Natural killer cell (primary cell): ENCODE measurements at regions not wholly inside any gene's neighbourhood (a gene's known extent, or its start where the extent isn't known, plus 50 kb on each side); places are given as distances from the start of the nearest gene placed in this dataset.

Experiments
- ATAC-seq, 3 donors: fragments of 150-1000 bp in 2 of 3; fragments of 200-7000 bp in 1 of 3; cut with Tn5 transposase; 1 replicate in 1 of 3; 2 replicates in 2 of 3; pipeline ENCODE4 v1.10.0; 2021; ENCODE audit warnings: mild to moderate bottlenecking in 2 of 3, moderate library complexity in 2 of 3
- DNase-seq, 2 donors: peaks; one replicate each; pipeline versions ENCODE4 v3.0.0 to v3.0.0-alpha.2; 2013 to 2021; ENCODE audit warnings: mixed read lengths in 1 of 2
- H3K27ac ChIP-seq: one replicate; pipeline ENCODE4 v1.5.1; 2013; ENCODE audit warnings: mild to moderate bottlenecking, low read length
- H3K27me3 ChIP-seq: one replicate; pipeline ENCODE4 v1.6.1; 2013; ENCODE audit warnings: low read length; ENCODE audit not compliant: control insufficient read depth, insufficient read depth
- H3K36me3 ChIP-seq: one replicate; pipeline ENCODE4 v1.6.1; 2013; ENCODE audit warnings: low read length; ENCODE audit not compliant: control insufficient read depth, insufficient read depth
- H3K4me1 ChIP-seq: one replicate; pipeline ENCODE4 v1.6.1; 2013; ENCODE audit warnings: low read length; ENCODE audit not compliant: control insufficient read depth, insufficient read depth
- H3K4me3 ChIP-seq: one replicate; pipeline ENCODE4 v1.5.1; 2013; ENCODE audit warnings: low read length
- H3K9me3 ChIP-seq: one replicate; pipeline ENCODE4 v1.6.1; 2013; ENCODE audit warnings: low read length; ENCODE audit not compliant: control insufficient read depth, insufficient read depth
- H3K27ac Mint-ChIP-seq, 2 donors: one replicate each; pipeline ENCODE4 v1.8.0; 2022; ENCODE audit warnings: mild to moderate bottlenecking in 2 of 2, mixed read lengths in 2 of 2, moderate library complexity in 1 of 2
- H3K27me3 Mint-ChIP-seq, 2 donors: one replicate each; pipeline ENCODE4 v1.8.0; 2022; ENCODE audit warnings: low read depth in 2 of 2, mixed read lengths in 2 of 2
- H3K36me3 Mint-ChIP-seq: one replicate; pipeline ENCODE4 v1.8.0; 2022; ENCODE audit warnings: mixed read lengths
- H3K4me1 Mint-ChIP-seq, 2 donors: one replicate each; pipeline ENCODE4 v1.8.0; 2022; ENCODE audit warnings: mixed read lengths in 2 of 2
- H3K4me3 Mint-ChIP-seq: one replicate; pipeline ENCODE4 v1.8.0; 2022; ENCODE audit warnings: mild to moderate bottlenecking, moderate library complexity, mixed read lengths
- H3K9me3 Mint-ChIP-seq, 2 donors: one replicate each; pipeline ENCODE4 v1.8.0; 2022; ENCODE audit warnings: mixed read lengths in 2 of 2
- WGBS: methylation state at CpG from one replicate; pipeline ENCODE4 v1.1.7; 2013; ENCODE audit warnings: missing lambda C conversion rate; ENCODE audit not compliant: insufficient coverage; 5-methylcytosine and 5-hydroxymethylcytosine counted together
- intact Hi-C: fragments of 100-400 bp; cut with micrococcal nuclease; formaldehyde crosslinking; loops from one replicate; pipeline ENCODE4 v1.14.2; 2022
- TF ChIP-seq, protein P1 (sequence below): fragments of 200-600 bp; IDR thresholded peaks from one replicate; pipeline ENCODE4 v1.8.0; 2022; ENCODE audit warnings: antibody characterized with exemption

DNA sequence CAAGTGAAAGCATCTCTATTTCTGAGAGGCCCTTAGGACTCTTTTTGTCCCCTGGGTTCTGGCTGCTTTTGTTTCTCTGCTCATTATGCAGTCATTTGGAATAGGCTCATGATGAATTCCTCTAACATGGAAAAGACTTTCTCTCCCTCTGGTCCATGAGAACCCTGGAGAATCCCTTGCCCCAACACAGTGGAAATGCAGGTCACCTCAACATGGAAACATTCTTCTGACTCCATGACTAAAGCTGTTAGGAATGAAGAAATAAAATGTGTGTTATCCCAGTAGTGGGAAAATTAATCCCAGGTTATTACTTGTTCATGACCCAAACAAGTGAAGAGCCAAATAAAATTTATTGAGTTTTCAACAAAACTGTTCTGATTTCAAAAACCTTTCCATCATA, 458.6 kb downstream of the EPM2A start:
- Mint-ChIP-seq H3K36me3 (no peaks in the 10 kb centered on the region), H3K27ac (no peak overlapping the region), H3K9me3 (peaks cover 2 to 7% of the 10 kb centered on the region in 2 donors), H3K4me1 (no peaks in the 10 kb centered on the region), H3K27me3 (no peaks in the 10 kb centered on the region), H3K4me3 (no peak overlapping the region)
- H3K27me3 ChIP-seq: no peaks in the 10 kb centered on the region
- TF ChIP-seq, protein P1, sequence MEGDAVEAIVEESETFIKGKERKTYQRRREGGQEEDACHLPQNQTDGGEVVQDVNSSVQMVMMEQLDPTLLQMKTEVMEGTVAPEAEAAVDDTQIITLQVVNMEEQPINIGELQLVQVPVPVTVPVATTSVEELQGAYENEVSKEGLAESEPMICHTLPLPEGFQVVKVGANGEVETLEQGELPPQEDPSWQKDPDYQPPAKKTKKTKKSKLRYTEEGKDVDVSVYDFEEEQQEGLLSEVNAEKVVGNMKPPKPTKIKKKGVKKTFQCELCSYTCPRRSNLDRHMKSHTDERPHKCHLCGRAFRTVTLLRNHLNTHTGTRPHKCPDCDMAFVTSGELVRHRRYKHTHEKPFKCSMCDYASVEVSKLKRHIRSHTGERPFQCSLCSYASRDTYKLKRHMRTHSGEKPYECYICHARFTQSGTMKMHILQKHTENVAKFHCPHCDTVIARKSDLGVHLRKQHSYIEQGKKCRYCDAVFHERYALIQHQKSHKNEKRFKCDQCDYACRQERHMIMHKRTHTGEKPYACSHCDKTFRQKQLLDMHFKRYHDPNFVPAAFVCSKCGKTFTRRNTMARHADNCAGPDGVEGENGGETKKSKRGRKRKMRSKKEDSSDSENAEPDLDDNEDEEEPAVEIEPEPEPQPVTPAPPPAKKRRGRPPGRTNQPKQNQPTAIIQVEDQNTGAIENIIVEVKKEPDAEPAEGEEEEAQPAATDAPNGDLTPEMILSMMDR: no peak
- no peaks in the 10 kb centered on the region for H3K9me3 ChIP-seq
- no peaks in the 10 kb centered on the region for H3K36me3 ChIP-seq
- H3K4me1 ChIP-seq: no peaks in the 10 kb centered on the region
- ATAC-seq (no peak), DNase-seq (no peak)
- H3K4me3 ChIP-seq: no peak overlapping the region
- intact Hi-C loops: no loop called here
- H3K27ac ChIP-seq: no peak overlapping the region

DNA sequence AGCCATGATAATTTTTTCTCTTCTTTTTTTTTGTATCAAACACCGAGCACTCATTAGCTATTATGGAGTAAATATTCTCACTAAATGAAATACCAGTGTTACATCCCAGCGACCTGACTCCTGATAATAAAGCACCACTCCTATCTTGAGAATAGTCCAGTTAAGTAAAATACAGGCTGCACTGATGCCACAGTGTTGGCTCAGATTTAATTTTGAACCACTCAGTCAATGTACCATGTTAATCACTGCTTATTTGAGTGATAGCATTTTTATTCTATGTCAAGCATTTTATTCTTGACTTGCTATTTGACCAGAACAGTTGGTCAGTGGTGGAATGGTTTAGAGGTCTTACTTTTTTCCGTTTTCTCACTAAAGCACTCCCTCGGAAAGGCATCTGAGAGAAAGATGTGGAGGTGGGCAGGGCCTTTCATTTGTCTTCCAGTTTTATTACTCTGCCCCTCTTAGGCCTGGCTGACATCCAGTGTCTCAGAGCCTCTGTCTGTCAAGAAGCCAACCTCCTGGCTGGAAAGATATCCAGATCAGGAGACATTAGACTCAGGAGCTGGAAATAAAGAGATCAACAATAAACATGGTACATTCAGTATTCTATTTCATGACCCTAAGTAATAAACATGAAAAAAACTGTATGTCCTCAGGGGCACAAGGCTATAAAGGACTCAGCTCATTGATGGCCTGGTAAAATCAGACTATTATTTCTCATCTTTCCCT, 457.8 kb downstream of the EPM2A start:
- DNase-seq: no peak
- TF ChIP-seq, protein P1: no peak
- H3K4me3 ChIP-seq: no peak overlapping the region
- H3K36me3 Mint-ChIP-seq: no peaks in the 10 kb centered on the region
- ATAC-seq: no peak
- no peaks in the 10 kb centered on the region for H3K27me3 Mint-ChIP-seq
- intact Hi-C loops: no loop called here
- no peak overlapping the region for H3K4me3 Mint-ChIP-seq
- no peaks in the 10 kb centered on the region for H3K4me1 ChIP-seq
- H3K9me3 Mint-ChIP-seq: peaks cover 2 to 7% of the 10 kb centered on the region in 2 donors
- H3K36me3 ChIP-seq: no peaks in the 10 kb centered on the region
- H3K27ac ChIP-seq: no peak overlapping the region
- 96% methylated on average over 3 of the region's 4 CpGs for WGBS
- no peak overlapping the region for H3K27ac Mint-ChIP-seq
- H3K4me1 Mint-ChIP-seq: no peaks in the 10 kb centered on the region
- H3K9me3 ChIP-seq: no peaks in the 10 kb centered on the region
- H3K27me3 ChIP-seq: no peaks in the 10 kb centered on the region

DNA sequence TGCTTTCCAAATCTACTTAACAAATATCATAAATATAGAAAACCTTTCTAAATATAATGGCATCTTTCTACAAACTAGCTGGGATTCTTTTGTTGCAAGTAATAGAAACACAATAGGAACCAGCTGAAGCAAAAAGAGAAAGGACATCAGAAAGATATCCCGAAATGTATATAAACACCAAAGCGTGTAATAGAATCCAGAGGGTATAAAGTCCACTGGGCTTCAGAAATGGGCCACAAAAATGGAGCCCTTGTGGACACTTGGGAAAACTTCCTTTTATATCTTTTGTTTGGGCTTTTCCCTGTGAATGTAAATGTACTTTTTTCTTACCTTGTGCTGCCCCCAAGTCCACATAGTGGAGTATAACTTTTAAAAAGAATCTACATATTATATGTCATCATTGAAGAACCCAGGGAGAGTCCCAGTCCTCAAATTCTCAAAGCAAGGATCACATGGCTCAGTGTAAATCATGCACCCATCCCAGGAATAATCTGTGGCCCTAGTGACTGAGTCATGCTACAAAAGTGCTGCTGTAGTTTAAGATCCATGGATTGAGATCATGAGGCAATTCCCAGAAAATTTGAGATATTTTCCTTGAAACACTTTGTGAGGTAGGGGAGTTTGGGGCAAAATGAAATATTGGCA, 457.0 kb downstream of the EPM2A start:
- no peaks in the 10 kb centered on the region for H3K9me3 ChIP-seq
- Mint-ChIP-seq H3K9me3 (peaks cover 2 to 7% of the 10 kb centered on the region in 2 donors), H3K36me3 (no peaks in the 10 kb centered on the region), H3K4me3 (no peak overlapping the region), H3K27ac (no peak overlapping the region), H3K4me1 (no peaks in the 10 kb centered on the region), H3K27me3 (no peaks in the 10 kb centered on the region)
- intact Hi-C loops: no loop called here
- H3K27me3 ChIP-seq: no peaks in the 10 kb centered on the region
- TF ChIP-seq, protein P1: no peak
- no peaks in the 10 kb centered on the region for H3K4me1 ChIP-seq
- H3K36me3 ChIP-seq: no peaks in the 10 kb centered on the region
- H3K27ac ChIP-seq: no peak overlapping the region
- no peak for ATAC-seq
- no peak for DNase-seq
- no peak overlapping the region for H3K4me3 ChIP-seq
- WGBS: 92% methylated on average over 2 of the region's 2 CpGs

DNA sequence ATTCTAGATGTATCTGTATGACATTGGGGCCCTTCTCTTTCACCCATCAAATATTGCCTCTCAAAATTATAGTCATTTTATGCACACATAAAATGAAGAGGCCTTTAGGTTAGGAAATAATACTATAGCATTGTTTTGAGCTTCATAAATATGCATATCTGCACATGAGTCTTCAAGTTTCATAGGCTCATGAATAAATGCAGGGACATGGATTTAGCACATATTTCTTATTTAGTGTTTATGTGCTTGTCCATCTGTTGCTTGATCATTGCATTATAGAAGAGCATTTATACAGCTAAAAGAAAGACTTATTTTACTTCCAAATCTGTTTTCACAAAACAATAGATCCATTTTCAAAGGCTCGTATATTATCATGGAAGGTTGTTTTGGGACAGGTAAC, 455.8 kb downstream of the EPM2A start:
- no peaks in the 10 kb centered on the region for H3K36me3 Mint-ChIP-seq
- Histone ChIP-seq H3K27ac (no peak overlapping the region), H3K9me3 (no peaks in the 10 kb centered on the region), H3K4me1 (no peaks in the 10 kb centered on the region), H3K36me3 (no peaks in the 10 kb centered on the region), H3K4me3 (no peak overlapping the region), H3K27me3 (no peaks in the 10 kb centered on the region)
- no CpG with 5 or more reads among the region's 1 CpG for WGBS
- TF ChIP-seq, protein P1: no peak
- no peaks in the 10 kb centered on the region for H3K4me1 Mint-ChIP-seq
- no peaks in the 10 kb centered on the region for H3K27me3 Mint-ChIP-seq
- peaks cover 2 to 4% of the 10 kb centered on the region in 2 donors for H3K9me3 Mint-ChIP-seq
- no peak overlapping the region for H3K27ac Mint-ChIP-seq
- H3K4me3 Mint-ChIP-seq: no peak overlapping the region
- DNase-seq: no peak
- ATAC-seq: no peak
- intact Hi-C loops: no loop called here
